ENCODE measurements at regions not wholly inside any gene's neighbourhood (a gene's known extent, or its start where the extent isn't known, plus 50 kb on each side); places are given as distances from the start of the nearest gene placed in this dataset.

GRCh38 chr6:103979308-103979707 lies 880.4 kb downstream of the HACE1 start:
- H3K36me3 Mint-ChIP-seq (ENCODE audit: unreplicated experiment), result no peaks in the 10 kb centered on the region
- TF ChIP-seq, protein P1, sequence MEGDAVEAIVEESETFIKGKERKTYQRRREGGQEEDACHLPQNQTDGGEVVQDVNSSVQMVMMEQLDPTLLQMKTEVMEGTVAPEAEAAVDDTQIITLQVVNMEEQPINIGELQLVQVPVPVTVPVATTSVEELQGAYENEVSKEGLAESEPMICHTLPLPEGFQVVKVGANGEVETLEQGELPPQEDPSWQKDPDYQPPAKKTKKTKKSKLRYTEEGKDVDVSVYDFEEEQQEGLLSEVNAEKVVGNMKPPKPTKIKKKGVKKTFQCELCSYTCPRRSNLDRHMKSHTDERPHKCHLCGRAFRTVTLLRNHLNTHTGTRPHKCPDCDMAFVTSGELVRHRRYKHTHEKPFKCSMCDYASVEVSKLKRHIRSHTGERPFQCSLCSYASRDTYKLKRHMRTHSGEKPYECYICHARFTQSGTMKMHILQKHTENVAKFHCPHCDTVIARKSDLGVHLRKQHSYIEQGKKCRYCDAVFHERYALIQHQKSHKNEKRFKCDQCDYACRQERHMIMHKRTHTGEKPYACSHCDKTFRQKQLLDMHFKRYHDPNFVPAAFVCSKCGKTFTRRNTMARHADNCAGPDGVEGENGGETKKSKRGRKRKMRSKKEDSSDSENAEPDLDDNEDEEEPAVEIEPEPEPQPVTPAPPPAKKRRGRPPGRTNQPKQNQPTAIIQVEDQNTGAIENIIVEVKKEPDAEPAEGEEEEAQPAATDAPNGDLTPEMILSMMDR (IDR thresholded peaks at IDR 0.05; ENCODE audit: partially characterized antibody, unreplicated experiment), result no peak
- H3K27ac Mint-ChIP-seq (ENCODE audit: unreplicated experiment), result no peak overlapping the region
- H3K4me3 Mint-ChIP-seq (ENCODE audit: unreplicated experiment), result no peak overlapping the region
- no peaks in the 10 kb centered on the region for H3K9me3 Mint-ChIP-seq (ENCODE audit: unreplicated experiment)
- no peaks in the 10 kb centered on the region for H3K4me1 Mint-ChIP-seq (ENCODE audit: low read depth, unreplicated experiment)
- H3K27me3 Mint-ChIP-seq (ENCODE audit: unreplicated experiment), result no peaks in the 10 kb centered on the region
- DNase-seq, result no peak

DNA sequence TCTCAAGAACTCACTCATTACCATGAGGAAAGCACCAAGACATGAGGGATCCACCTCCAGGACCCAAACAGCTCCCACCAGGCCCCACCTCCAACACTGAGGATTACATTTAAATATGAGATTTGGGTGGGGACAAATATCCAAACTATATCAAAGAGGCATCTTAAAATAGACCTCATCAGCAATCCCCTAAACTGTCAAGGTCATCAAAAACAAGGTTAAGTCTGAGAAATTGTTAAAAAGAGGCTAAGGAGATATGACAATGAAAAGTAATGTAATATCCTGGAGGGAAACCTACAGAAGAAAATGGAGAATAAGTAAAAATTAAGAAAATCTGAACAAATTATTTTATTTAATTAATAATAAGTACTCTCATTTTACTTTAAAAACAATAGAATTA lies 922.3 kb downstream of the HACE1 start:
- no peaks in the 10 kb centered on the region for H3K36me3 Mint-ChIP-seq (ENCODE audit: unreplicated experiment)
- DNase-seq, result no peak
- no peaks in the 10 kb centered on the region for H3K4me1 Mint-ChIP-seq (ENCODE audit: low read depth, unreplicated experiment)
- no peak overlapping the region for H3K4me3 Mint-ChIP-seq (ENCODE audit: unreplicated experiment)
- no peak overlapping the region for H3K27ac Mint-ChIP-seq (ENCODE audit: unreplicated experiment)
- H3K9me3 Mint-ChIP-seq (ENCODE audit: unreplicated experiment), result no peaks in the 10 kb centered on the region
- peaks cover 1% of the 10 kb centered on the region for H3K27me3 Mint-ChIP-seq (ENCODE audit: unreplicated experiment)
- TF ChIP-seq, protein P1 (IDR thresholded peaks at IDR 0.05; ENCODE audit: partially characterized antibody, unreplicated experiment), result no peak

GRCh38 chr6:103925317-103925716 lies 934.4 kb downstream of the HACE1 start:
- TF ChIP-seq, protein P1 (IDR thresholded peaks at IDR 0.05; ENCODE audit: partially characterized antibody, unreplicated experiment), result no peak
- no peak for DNase-seq
- no peak overlapping the region for H3K4me3 Mint-ChIP-seq (ENCODE audit: unreplicated experiment)
- H3K4me1 Mint-ChIP-seq (ENCODE audit: low read depth, unreplicated experiment), result no peaks in the 10 kb centered on the region
- no peaks in the 10 kb centered on the region for H3K36me3 Mint-ChIP-seq (ENCODE audit: unreplicated experiment)
- H3K9me3 Mint-ChIP-seq (ENCODE audit: unreplicated experiment), result no peaks in the 10 kb centered on the region
- H3K27me3 Mint-ChIP-seq (ENCODE audit: unreplicated experiment), result no peaks in the 10 kb centered on the region
- H3K27ac Mint-ChIP-seq (ENCODE audit: unreplicated experiment), result no peak overlapping the region

- TF ChIP-seq, protein P1 (IDR thresholded peaks at IDR 0.05; ENCODE audit: partially characterized antibody, unreplicated experiment), result no peak
- Mint-ChIP-seq H3K4me3 (ENCODE audit: unreplicated experiment) (no peak overlapping the region), H3K36me3 (ENCODE audit: unreplicated experiment) (no peaks in the 10 kb centered on the region), H3K27ac (ENCODE audit: unreplicated experiment) (no peak overlapping the region), H3K27me3 (ENCODE audit: unreplicated experiment) (no peaks in the 10 kb centered on the region), H3K9me3 (ENCODE audit: unreplicated experiment) (no peaks in the 10 kb centered on the region), H3K4me1 (ENCODE audit: low read depth, unreplicated experiment) (peaks cover 10% of the 10 kb centered on the region)
- no peak for DNase-seq
Measured at GRCh38 chr6:103910018-103910417, 949.7 kb downstream of the HACE1 start.

DNA sequence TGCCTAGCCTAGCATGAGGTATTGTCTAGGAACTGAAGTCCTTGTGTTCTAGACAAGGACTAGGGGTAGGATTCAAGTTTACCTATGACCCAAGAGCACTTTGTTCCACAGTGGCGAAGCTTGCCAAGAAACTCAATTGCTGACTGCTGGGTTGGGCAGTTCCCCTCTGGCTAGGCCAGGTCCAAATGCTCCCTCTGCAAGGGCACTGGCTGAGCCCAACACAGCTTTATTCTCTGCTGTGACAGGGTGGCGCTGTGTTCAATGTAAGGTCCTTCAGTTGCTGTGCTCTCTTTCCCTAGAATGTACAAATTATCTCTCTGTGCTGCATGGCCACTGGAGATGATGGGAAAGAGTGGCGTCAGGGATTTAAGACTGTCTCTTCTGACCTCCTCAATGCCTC lies 950.8 kb downstream of the HACE1 start:
- DNase-seq, result no peak
- peaks cover 10% of the 10 kb centered on the region for H3K4me1 Mint-ChIP-seq (ENCODE audit: low read depth, unreplicated experiment)
- H3K36me3 Mint-ChIP-seq (ENCODE audit: unreplicated experiment), result no peaks in the 10 kb centered on the region
- no peaks in the 10 kb centered on the region for H3K27me3 Mint-ChIP-seq (ENCODE audit: unreplicated experiment)
- H3K9me3 Mint-ChIP-seq (ENCODE audit: unreplicated experiment), result no peaks in the 10 kb centered on the region
- H3K4me3 Mint-ChIP-seq (ENCODE audit: unreplicated experiment), result no peak overlapping the region
- TF ChIP-seq, protein P1 (IDR thresholded peaks at IDR 0.05; ENCODE audit: partially characterized antibody, unreplicated experiment), result no peak
- no peak overlapping the region for H3K27ac Mint-ChIP-seq (ENCODE audit: unreplicated experiment)

Data from glutamatergic neuron (in vitro differentiated cells).